HG03066 (cell line): ENCODE measurements at regions not wholly inside any gene's neighbourhood (a gene's known extent, or its start where the extent isn't known, plus 50 kb on each side); places are given as distances from the start of the nearest gene placed in this dataset.

ENCODE experiments used
- ATAC-seq: cut with Tn5 transposase; IDR thresholded peaks from one replicate; pipeline ENCODE4 v1.9.1; 2021; ENCODE audit warnings: low read depth; ENCODE audit not compliant: unreplicated experiment

DNA sequence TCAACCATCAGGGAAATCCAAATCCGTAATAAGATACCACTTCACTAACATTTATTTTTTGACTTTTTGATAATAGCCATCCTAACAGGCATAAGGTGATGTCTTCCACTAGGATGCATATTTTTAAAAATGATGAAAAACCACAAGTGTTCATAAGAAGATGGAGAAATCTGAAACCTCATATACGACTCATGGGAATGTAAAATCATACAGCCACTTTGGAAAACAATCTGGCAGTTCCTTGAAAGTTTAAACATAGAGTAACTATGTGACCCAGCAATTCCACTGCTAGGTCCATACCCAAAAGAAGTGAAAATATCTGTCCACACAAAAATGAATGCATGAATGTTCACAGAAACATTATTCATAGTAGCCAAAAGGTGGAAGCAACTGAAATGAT, 431.0 kb downstream of the ENC1 start:
- no peak for ATAC-seq

GRCh38 chr5:74206579-74207550, 433.7 kb downstream of the ENC1 start:
- ATAC-seq: no peak

DNA sequence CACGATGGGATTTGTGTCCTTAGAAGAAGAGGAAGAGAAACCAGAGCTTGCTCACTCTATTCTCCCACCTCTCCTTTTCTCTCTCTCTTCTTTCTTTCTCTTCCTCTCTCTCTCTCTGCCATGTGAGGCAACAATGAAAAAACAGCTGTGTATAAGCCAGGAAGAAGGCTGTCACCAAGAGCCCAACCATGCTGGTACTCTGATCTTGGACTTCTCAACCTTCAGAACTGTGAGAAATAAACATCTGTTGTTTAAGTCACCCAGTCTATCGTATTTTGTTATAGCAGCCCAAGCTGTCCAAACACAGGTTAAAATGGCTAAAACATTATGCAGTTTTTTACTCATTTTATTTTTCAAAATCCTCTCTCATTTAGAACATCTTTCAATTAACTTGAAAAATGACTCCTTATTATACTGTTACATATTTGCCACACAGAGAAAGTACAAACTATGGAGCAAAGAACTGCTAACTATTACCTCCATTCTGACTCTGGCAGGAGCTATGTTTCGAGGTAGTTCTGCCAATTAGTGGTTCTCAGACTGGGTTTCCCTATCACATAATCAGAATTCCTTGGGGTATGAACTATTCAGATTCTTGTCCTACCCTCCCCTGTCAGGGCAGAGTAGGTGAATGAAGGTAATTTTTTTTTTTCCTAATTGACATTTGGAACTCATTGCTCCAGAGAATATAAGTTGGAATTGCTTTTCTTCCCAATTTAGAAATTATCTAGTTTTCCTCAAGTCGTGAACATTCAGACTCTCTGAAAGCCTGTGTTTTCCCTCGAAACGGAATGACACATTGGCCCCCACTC, 434.6 kb downstream of the ENC1 start:
- no peak for ATAC-seq

GRCh38 chr5:74201334-74202081, 439.0 kb downstream of the ENC1 start:
- ATAC-seq: peak; percentile 52

- no peak for ATAC-seq
These were observed 440.0 kb downstream of the ENC1 start for GRCh38 chr5:74200560-74200959.

DNA sequence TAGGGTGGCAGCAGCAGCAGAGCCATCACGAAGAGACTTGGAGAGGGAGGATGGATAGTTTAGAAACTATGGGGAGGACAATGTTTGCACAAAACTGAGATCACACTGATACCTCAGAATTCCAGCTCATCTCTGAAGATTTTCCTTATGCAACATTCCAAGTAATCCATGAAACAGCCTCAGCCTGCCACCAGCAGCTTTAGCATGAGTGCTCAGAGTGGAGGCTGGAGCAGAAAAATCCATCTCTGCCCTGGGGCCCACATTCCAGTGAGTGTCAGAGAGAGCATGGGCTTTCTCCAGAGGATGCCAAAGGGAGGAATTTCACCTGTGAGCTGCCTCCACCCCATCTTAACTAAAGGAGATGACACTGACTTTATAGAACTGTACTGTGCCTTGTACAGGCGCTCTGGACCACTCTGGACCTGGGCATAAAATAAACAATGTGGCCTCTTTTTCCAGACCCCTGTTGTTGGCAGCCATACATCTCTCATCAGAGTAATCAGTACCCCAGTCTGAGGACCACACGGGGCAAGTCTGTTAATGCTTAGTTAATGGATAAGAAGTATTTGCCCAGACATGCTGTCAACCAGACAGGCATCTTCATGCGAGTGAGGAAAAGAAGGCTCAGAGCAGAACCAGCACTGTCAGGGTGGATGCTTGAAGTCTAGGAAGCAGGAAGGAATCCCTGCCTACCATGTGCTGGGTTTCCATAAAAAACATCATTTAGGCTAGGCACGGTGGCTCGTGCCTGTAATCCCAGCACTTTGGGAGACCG, 440.9 kb downstream of the ENC1 start:
- ATAC-seq: no peak

DNA sequence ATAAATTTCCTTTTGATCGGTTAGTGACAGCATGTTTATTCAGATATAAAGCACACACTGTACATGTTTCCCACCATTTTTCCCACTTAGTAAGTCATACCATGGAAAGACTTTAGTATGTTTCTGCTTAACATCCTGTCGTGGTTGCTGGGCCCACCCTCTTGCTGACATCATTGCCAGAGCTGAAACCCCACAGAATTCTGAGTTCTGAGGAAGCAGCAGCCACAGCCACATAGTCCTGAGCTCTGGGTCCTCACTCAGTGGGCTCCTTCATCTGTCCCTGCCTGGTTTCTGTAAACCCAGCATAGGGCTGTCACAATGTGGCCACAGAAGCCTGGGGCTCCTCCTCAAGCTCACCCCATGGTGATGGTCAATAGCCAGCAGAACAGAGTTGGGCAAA, 441.5 kb downstream of the ENC1 start:
- ATAC-seq: no peak

DNA sequence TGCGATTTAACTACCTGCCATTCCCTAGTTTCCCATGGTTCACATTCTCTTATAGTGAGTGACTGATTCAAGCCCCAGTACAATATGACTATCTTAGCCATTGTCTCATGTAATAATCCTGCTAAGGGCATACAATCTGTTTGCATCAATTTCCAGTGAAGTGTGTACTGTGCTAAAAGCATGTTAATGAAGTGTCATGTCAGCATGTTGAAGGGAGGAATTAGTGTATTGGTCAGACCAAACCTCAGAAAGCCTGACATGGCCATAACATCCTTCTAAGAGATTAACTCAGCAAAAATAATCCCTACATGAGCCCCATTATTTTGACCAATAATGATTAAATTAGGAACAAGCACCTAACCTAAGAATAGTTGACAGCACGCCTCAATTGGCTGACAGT, 442.4 kb downstream of the ENC1 start:
- ATAC-seq: no peak

DNA sequence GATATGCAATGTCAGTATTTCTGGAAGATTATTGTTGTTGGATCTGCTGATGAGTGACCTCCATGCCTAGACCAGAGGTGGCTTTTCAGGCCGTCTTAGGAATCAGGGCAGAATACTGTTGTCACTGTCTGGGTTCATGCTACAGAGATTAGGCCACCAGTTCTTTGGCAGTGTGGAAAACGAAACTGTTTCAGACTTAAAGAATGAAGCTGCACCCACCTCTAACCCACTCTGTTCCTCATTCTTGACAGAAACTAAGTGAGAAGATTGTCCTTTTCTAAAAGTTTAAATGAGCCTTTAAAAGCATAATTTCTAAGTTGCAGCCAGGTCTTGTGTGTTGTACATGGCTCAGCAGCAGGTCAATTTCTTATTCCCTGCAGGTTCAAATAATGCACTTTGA, 444.3 kb downstream of the ENC1 start:
- peak; percentile 77 for ATAC-seq

DNA sequence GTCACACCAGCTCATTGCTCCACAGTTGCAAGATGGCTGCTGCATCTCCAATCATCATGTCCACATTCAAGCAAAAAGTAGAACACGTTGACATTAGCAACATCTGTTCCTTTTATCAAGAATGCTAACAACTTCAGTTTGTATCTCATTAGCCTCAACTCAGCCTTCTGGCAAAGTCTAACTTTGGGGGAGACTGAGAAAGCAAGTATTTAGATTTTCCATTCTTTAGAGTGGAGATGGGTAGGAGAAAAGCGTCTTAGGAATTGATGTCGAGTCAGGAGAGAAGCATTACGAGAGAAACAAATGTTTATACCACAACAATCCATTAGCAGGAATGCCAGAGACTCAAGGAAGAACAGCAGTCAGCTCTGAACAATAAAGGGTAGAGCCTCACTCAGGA, 446.3 kb downstream of the ENC1 start:
- no peak for ATAC-seq

DNA sequence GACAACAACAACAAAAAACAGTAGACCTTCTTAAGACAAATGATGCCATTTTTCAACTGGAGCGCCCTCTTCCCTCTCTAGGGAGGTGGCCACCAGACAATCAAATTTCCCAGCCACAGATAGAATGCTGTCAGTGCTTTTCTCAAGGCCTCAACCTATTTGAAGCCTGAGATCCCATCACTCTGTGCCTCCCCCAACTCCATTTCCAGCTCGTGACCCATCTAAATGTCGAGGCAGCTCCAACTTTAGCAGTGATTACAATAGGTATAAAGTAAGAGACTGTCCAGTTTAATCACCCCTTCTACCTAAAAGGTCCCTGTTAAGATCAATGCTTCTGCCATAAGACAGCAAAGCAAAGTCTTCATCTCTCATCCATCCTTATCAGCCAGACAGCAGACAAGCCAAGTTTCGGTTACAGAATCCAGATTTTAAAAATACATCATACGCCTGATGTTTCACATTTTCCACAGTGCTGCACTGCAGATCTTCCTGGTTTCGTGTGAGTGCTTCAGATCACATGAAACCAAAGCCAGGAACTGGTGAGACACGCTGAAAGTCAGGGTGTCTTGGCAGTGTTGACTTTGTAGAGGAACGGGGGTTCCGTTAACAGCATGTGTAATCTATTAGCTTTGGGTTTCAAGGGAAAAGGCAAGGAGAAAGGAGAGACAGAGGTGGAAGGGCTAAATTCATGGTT, 447.8 kb downstream of the ENC1 start:
- ATAC-seq: no peak

- no peak for ATAC-seq
These were observed 452.0 kb downstream of the ENC1 start for GRCh38 chr5:74188351-74189105.

GRCh38 chr5:74187757-74188156, 452.8 kb downstream of the ENC1 start:
- ATAC-seq: no peak

- ATAC-seq: no peak
These were observed 453.9 kb downstream of the ENC1 start for GRCh38 chr5:74186356-74187315.

DNA sequence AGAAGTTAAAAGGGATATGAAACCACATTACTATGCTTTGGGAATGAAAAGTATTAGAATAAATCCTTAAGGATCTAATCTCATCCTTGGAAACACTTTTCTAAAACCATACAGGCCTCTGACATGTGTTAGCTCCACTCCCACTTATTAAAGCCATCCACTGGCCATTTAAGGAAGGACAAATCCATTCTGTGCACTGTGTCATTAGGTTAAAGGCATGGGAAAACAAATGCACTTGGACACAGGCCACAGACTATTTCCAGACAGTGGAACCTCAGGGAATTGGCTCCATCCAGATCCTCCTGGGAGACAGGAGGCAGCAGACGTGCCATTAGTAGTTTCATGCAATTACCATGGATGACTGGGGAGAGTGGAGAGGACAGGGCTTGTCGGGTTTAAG, 454.9 kb downstream of the ENC1 start:
- no peak for ATAC-seq

GRCh38 chr5:74184649-74185048, 455.9 kb downstream of the ENC1 start:
- ATAC-seq: no peak

GRCh38 chr5:74183041-74183440, 457.5 kb downstream of the ENC1 start:
- no peak for ATAC-seq

DNA sequence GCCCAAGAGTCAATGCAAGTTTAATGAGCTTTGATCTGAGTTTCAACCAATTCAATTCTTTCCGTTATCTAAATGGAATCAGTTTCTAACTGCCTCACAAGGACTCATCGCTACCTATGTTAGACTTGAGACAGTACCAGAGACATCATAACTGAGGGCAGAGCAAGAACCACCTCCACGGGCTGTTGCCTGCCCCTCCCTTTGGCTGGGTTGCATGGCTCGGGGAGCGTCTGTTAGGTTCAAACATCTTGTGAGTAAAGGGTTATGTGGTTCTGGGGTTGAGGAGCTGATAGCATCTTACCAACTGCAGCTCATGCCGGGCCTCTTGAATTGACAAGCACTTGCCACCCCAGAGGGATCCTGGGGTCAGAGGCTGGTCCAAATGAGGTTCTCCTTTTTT, 457.9 kb downstream of the ENC1 start:
- ATAC-seq: no peak
